ENCODE measurements at regions not wholly inside any gene's neighbourhood (a gene's known extent, or its start where the extent isn't known, plus 50 kb on each side); places are given as distances from the start of the nearest gene placed in this dataset.

GRCh38 chr6:62763125-62763912 is 447.9 kb upstream of the FKBP1C start:
- no peak for TF ChIP-seq CTCF (IDR thresholded peaks at IDR 0.05)
- TF ChIP-seq POLR2A (IDR thresholded peaks at IDR 0.05) = no peak

Measured in Peyer's patch (tissue), 4 donors.